Renal cortical epithelial cell (primary cell): ENCODE measurements at regions not wholly inside any gene's neighbourhood (a gene's known extent, or its start where the extent isn't known, plus 50 kb on each side); places are given as distances from the start of the nearest gene placed in this dataset.
A peak's percentile ranks its signal among the peaks of the same experiment; 100 is the strongest.

Experiments used
- DNase-seq: peaks from one replicate; pipeline ENCODE4 v3.0.0-alpha.2; 2011; ENCODE audit warnings: low read depth

GRCh38 chr3:182460303-182460702 is 333.0 kb upstream of the ATP11B start:
- no peak for DNase-seq

- DNase-seq = no peak
Measured at GRCh38 chr3:182462152-182462551, 331.2 kb upstream of the ATP11B start.

GRCh38 chr3:182464513-182465145 is 328.7 kb upstream of the ATP11B start:
- no peak for DNase-seq

- no peak for DNase-seq
Measured at GRCh38 chr3:182465301-182466185, 327.8 kb upstream of the ATP11B start.

GRCh38 chr3:182469086-182469485 is 324.2 kb upstream of the ATP11B start:
- DNase-seq = no peak

- no peak for DNase-seq
Measured at GRCh38 chr3:182470187-182470586, 323.1 kb upstream of the ATP11B start.

GRCh38 chr3:182473191-182473710 is 320.1 kb upstream of the ATP11B start:
- no peak for DNase-seq

GRCh38 chr3:182478369-182478768 is 314.9 kb upstream of the ATP11B start:
- DNase-seq = no peak

GRCh38 chr3:182479419-182480336 is 313.6 kb upstream of the ATP11B start:
- no peak for DNase-seq

GRCh38 chr3:182482705-182483104 is 310.6 kb upstream of the ATP11B start:
- DNase-seq = no peak

GRCh38 chr3:182484682-182485081 is 308.6 kb upstream of the ATP11B start:
- no peak for DNase-seq

GRCh38 chr3:182485301-182485700 is 308.0 kb upstream of the ATP11B start:
- no peak for DNase-seq

- DNase-seq = no peak
Measured at GRCh38 chr3:182486463-182486862, 306.8 kb upstream of the ATP11B start.

- no peak for DNase-seq
Measured at GRCh38 chr3:182487143-182487542, 306.2 kb upstream of the ATP11B start.

GRCh38 chr3:182487611-182488010 is 305.7 kb upstream of the ATP11B start:
- DNase-seq = peak; percentile 60

- peak; percentile 60 for DNase-seq
Measured at GRCh38 chr3:182490596-182491491, 302.5 kb upstream of the ATP11B start.

GRCh38 chr3:182491577-182491976 is 301.7 kb upstream of the ATP11B start:
- no peak for DNase-seq

GRCh38 chr3:182492536-182492935 is 300.8 kb upstream of the ATP11B start:
- DNase-seq = no peak

- DNase-seq = no peak
Measured at GRCh38 chr3:182500289-182500688, 293.0 kb upstream of the ATP11B start.

- DNase-seq = peak; percentile 22
Measured at GRCh38 chr3:182501856-182502255, 291.4 kb upstream of the ATP11B start.

- DNase-seq = no peak
Measured at GRCh38 chr3:182503401-182503800, 289.9 kb upstream of the ATP11B start.
